Left lung (tissue), 4 donors: ENCODE measurements at regions not wholly inside any gene's neighbourhood (a gene's known extent, or its start where the extent isn't known, plus 50 kb on each side); places are given as distances from the start of the nearest gene placed in this dataset.
A peak's percentile ranks its signal among the peaks of the same experiment; 100 is the strongest.
"Not testable (repeated sequence)": the region's sequence is repeated elsewhere in the genome, so short reads cannot be mapped to it uniquely, and the experiment has no call there.

Source experiments
- ATAC-seq: fragments of 200-7000 bp; cut with Tn5 transposase; one replicate; pipeline ENCODE4 v1.9.1; 2020; ENCODE audit warnings: moderate library complexity
- DNase-seq, 4 donors: peaks; one replicate each; pipeline ENCODE4 v3.0.0-alpha.2; 2013 to 2020
- H3K27ac ChIP-seq, 2 donors: fragments of 200-600 bp; sonication (generic) in 1 of 2; one replicate each; pipeline versions ENCODE4 v1.5.0 to v1.8.0; 2020 to 2021
- H3K27me3 ChIP-seq, 2 donors: fragments of 200-600 bp; sonication (generic) in 1 of 2; one replicate each; pipeline versions ENCODE4 v1.5.0 to v1.8.0; 2020 to 2021
- H3K36me3 ChIP-seq, 2 donors: fragments of 200-600 bp; sonication (generic) in 1 of 2; one replicate each; pipeline versions ENCODE4 v1.5.0 to v1.8.0; 2020 to 2021
- H3K4me1 ChIP-seq, 2 donors: fragments of 200-600 bp; one replicate each; pipeline ENCODE4 v1.8.0; 2021
- H3K4me3 ChIP-seq, 2 donors: fragments of 200-600 bp; sonication (generic) in 1 of 2; one replicate each; pipeline versions ENCODE4 v1.5.0 to v1.8.0; 2020 to 2021; ENCODE audit warnings: mild to moderate bottlenecking in 1 of 2
- H3K9me3 ChIP-seq, 2 donors: fragments of 200-600 bp; sonication (generic) in 1 of 2; one replicate each; pipeline versions ENCODE4 v1.5.0 to v1.8.0; 2020 to 2021
- CTCF ChIP-seq, 2 donors: fragments of 200-600 bp; sonication (generic) in 1 of 2; IDR thresholded peaks; one replicate each; pipeline versions ENCODE4 v1.5.0 to v1.8.0; 2021; ENCODE audit warnings: antibody characterized with exemption in 2 of 2
- intact Hi-C, 2 donors: fragments of 100-400 bp; cut with DNase I; formaldehyde crosslinking; loops; one replicate each; pipeline versions ENCODE4 v1.11.2 to v1.14.2; 2022
- donor health status: DM: no; HTN: yes; CAD: no.
- donor health status: DM: no; HTN: no; CAD: no.

DNA sequence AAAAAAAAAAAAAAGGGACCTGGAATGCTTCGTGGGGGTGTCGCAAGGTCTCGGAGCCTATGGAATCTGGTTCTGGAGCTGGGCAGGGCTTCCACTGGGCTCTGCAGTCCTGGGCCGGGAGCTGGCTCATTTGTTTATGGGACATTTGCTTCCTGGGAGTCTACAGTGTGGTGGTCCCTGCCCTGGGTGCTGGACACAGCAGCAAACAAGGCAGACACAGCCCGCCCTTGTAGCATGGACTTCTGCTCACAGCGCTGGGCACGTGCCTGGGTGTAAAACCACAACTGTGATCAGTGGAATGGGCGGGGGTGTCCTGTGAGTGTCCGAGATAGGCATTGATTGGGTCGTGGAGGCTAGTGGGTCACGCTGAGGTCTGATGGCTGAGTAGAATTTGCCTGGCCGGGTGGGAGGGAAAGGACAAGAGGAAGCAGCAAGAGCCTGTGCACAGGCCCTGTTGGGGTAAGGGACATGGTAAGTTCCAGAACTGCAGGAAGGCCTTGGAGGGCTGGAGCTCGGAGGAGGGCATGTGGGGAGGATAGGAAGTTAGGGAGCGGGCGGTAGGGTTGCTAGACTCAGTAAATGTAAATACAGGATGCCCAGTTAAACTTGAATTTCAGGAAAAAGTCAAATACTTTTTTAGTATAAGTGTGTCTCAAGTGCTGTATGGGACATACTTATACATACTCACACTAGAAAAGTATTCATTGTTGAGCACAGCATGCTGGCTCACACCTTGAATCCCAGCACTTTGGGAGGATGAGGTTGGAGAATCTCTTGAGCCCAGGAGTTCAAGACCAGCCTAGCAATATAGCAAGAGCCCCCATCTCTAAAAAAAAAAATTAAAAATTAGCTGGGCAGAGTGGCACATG lies 61.3 kb upstream of the PMEPA1 start:
- Histone ChIP-seq H3K36me3 (no peaks in the 10 kb centered on the region), H3K4me3 (no peak overlapping the region), H3K27me3 (no peaks in the 10 kb centered on the region), H3K4me1 (peaks cover 0 to 8% of the 10 kb centered on the region in 2 donors), H3K27ac (no peak overlapping the region), H3K9me3 (no peaks in the 10 kb centered on the region)
- peak; percentile 83 for ATAC-seq
- intact Hi-C loops = no loop called here
- TF ChIP-seq CTCF (IDR thresholded peaks at IDR 0.05) = no peak
- DNase-seq = peak in 3 of 4 donors; percentile 9 to 53 (median 43)

- intact Hi-C loops, H3K4me3 ChIP-seq, H3K4me1 ChIP-seq, H3K27me3 ChIP-seq, H3K27ac ChIP-seq, H3K36me3 ChIP-seq, H3K9me3 ChIP-seq, ATAC-seq: not testable (repeated sequence)
- DNase-seq = peak in 1 of 4 donors; percentile 11
These were observed 60.6 kb upstream of the PMEPA1 start for GRCh38 chr20:57770401-57770800.

- Histone ChIP-seq H3K36me3 (no peaks in the 10 kb centered on the region), H3K27ac (no peak overlapping the region), H3K27me3 (no peaks in the 10 kb centered on the region), H3K4me1 (peaks cover 0 to 8% of the 10 kb centered on the region in 2 donors), H3K4me3 (no peak overlapping the region), H3K9me3 (peaks cover 0 to under 1% of the 10 kb centered on the region in 2 donors)
- DNase-seq (peak in 1 of 4 donors; percentile 9), ATAC-seq (no peak)
- TF ChIP-seq CTCF (IDR thresholded peaks at IDR 0.05) = no peak
- intact Hi-C loops = no loop called here
These were observed 59.9 kb upstream of the PMEPA1 start for GRCh38 chr20:57769756-57770155.

DNA sequence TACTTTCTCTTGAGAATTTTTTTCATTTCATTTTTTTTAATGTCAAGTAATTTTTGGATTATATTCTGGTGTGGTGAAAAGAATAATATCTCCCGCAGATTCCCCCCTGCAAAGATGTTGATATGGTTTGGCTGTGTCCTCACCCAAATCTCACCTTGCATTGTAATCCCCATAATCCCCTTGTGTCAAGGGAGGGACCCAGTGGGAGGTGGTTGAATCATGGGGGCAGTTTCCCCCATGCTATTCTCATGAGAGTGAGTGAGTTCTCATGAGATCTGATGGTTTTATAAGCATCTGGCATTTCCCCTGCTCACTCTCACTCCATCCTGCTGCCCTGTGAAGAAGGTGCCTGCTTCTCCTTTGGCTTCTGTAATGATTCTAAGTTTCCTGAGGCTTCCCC lies 58.7 kb upstream of the PMEPA1 start:
- ATAC-seq (no peak), DNase-seq (no peak)
- intact Hi-C loops = no loop called here
- Histone ChIP-seq H3K4me3 (no peak overlapping the region), H3K27me3 (no peaks in the 10 kb centered on the region), H3K9me3 (peaks cover 0 to 5% of the 10 kb centered on the region in 2 donors), H3K4me1 (peaks cover 0 to 8% of the 10 kb centered on the region in 2 donors), H3K36me3 (no peaks in the 10 kb centered on the region), H3K27ac (no peak overlapping the region)
- TF ChIP-seq CTCF (IDR thresholded peaks at IDR 0.05) = no peak

DNA sequence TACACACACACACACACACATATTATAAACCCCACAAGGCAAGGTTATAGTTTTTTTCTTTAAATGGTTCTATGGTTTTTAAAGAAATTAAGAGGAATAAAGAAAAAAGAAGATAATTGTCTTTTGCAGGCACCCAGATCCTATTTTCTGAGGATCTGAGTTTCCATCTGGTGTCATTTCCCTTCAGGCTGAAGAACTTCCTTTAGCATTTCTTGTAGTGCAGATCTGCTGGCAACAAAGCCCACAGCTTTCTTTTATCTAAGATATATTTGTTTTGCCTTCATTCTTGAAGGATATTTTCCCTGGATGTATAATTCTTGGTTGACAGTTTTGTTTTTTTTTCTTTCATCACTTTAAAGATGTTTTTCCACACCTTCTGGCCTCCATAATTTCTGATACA lies 57.6 kb upstream of the PMEPA1 start:
- H3K4me3 ChIP-seq = no peak overlapping the region

More for the DNA sequence above, 57.6 kb upstream of the PMEPA1 start:
- H3K36me3 ChIP-seq = no peaks in the 10 kb centered on the region
- DNase-seq (no peak), ATAC-seq (no peak)
- H3K9me3 ChIP-seq = peaks cover 0 to 5% of the 10 kb centered on the region in 2 donors
- H3K27ac ChIP-seq = no peak overlapping the region
- intact Hi-C loops = no loop called here
- H3K4me1 ChIP-seq = peaks cover 0 to 4% of the 10 kb centered on the region in 2 donors
- H3K27me3 ChIP-seq = no peaks in the 10 kb centered on the region
- TF ChIP-seq CTCF (IDR thresholded peaks at IDR 0.05) = no peak
